ENCODE measurements at regions not wholly inside any gene's neighbourhood (a gene's known extent, or its start where the extent isn't known, plus 50 kb on each side); places are given as distances from the start of the nearest gene placed in this dataset.

GRCh38 chr15:87416591-87417257 is 839.8 kb downstream of the NTRK3 start:
- TF ChIP-seq CTCF (IDR thresholded peaks at IDR 0.05) = no peak
- TF ChIP-seq TCF7L2 (IDR thresholded peaks at IDR 0.05; ENCODE audit: low read depth, low read length) = no peak
